ENCODE measurements at regions not wholly inside any gene's neighbourhood (a gene's known extent, or its start where the extent isn't known, plus 50 kb on each side); places are given as distances from the start of the nearest gene placed in this dataset.

DNA sequence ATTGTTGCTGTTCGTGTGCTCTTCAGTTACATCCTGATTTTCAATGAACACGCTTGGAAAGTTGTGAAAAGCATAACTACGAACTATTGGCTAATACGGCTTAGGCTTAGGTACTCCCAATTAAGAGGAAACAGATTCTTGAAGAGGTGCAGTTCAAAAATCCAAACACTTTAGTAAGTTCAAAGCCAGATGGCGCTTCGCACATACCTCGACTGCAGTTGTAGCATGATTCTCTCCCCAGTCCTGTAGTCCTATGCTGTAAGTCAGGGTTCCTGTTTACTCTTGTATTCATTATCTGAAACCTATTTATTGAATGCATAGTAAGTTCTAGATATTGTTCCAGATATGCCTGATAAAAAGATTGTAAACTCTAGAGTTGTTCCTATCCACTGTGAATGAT is 165.2 kb downstream of the TRIB2 start:
- TF ChIP-seq SP1 (IDR thresholded peaks at IDR 0.05) (no peak), FOXM1 (IDR thresholded peaks at IDR 0.05; ENCODE audit: borderline replicate concordance) (no peak), SUZ12 (IDR thresholded peaks at IDR 0.05) (no peak), ZNF384 (IDR thresholded peaks at IDR 0.05) (no peak), FOXA1 (IDR thresholded peaks at IDR 0.05) (no peak), TARDBP (IDR thresholded peaks at IDR 0.05) (no peak), ARNT (IDR thresholded peaks at IDR 0.05) (no peak), CTBP1 (IDR thresholded peaks at IDR 0.05; ENCODE audit: borderline replicate concordance) (no peak), FOXK2 (IDR thresholded peaks at IDR 0.05) (no peak), LEF1 (IDR thresholded peaks at IDR 0.05; ENCODE audit: borderline replicate concordance) (no peak)

All from HEK293T (cell line).